NCI-H510A treated with DMSO at 0.1 percent for 48 hours (cell line): ENCODE measurements at regions not wholly inside any gene's neighbourhood (a gene's known extent, or its start where the extent isn't known, plus 50 kb on each side); places are given as distances from the start of the nearest gene placed in this dataset.
"Not testable (repeated sequence)": the region's sequence is repeated elsewhere in the genome, so short reads cannot be mapped to it uniquely, and the experiment has no call there.

Experiments
- DNase-seq: peaks from one replicate; lab custom pipeline; 2025; lab: John Stamatoyannopoulos, UW

- no peak for DNase-seq
Observed at GRCh38 chr6:79392094-79392493, 145.1 kb downstream of the LCA5 start.

- no peak for DNase-seq
Observed at GRCh38 chr6:79391480-79391879, 145.8 kb downstream of the LCA5 start.

GRCh38 chr6:79385893-79386292, 151.3 kb downstream of the LCA5 start:
- peak; percentile 29 for DNase-seq

DNA sequence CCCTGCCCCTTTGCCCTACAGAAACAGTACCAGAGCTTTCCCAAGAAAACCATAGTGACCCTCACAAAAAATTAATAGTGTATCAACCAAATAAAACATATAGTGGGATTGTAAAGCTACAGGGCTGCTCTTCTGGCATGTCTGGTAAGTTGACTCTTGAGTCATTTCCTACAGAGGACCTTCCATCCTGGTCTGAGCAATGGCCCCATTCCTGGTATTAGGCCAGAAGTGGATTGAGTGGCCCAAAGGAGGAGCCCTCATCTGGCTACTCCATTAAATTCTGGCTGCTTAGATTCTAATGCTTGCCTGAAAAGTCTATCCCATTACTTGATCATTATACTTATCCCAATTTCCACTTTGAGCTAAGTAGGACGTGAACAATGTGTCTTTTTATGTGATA, 150.9 kb upstream of the HMGN3 start:
- DNase-seq: no peak

DNA sequence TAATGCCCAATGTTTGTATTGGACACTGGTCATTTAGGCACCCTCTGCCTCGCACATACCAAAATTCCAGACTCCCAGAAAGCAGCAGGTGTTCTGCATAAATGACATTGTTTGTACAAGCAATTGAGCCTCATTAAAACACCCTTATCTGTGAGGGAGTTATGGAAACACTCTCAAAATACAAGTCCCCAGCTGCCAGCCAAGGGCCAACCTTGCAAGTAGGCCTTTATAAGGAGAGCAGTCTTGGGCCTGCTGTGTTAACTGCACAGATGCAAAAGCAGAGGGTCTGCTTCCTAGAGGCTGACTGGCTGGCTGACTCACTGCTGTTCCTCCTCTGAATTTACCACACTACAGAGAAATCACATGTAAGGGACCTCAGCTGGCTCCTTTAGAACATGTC, 150.4 kb upstream of the HMGN3 start:
- peak; percentile 94 for DNase-seq

DNA sequence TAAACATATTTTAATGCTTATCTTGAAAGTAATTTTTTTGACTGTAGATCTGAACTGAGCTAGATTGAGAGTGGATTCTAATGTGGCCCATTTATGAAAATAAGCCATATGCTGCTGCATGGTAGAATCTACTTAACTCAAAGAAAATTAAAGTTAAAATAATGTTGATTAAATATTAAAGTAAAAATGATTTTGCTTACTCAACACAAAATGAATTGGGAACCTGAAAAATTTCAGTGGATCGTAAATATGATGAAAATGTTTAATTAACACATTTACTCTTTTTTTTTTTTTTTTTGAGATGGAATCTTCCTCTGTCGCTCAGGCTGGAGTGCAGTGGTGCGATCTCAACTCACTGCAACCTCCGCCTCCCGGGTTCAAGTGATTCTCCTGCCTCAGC, 144.5 kb upstream of the HMGN3 start:
- DNase-seq: no peak

DNA sequence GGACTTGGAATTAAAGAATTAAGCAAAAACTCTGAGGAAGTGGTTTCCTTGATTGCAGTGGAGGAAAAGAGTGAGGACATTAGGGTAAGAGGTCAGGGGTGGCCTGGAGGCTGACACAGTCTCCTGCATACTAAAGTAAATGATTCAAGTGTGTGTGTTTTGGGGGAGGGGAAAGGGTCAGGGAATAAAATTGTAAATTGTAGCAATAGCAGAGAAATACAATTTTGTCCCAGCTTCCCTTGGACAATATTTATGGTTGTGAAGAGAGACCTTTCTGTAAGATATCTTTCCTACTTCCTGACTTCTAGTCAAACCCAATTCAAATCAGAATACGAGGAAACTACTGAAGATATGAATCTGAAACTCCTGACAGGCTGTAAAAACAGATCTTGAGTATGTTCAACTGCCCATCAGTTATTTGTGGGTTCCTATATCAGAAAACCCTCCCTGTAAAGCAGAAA, 143.4 kb upstream of the HMGN3 start:
- peak; percentile 4 for DNase-seq

GRCh38 chr6:79377047-79377446, 142.6 kb upstream of the HMGN3 start:
- no peak for DNase-seq

DNA sequence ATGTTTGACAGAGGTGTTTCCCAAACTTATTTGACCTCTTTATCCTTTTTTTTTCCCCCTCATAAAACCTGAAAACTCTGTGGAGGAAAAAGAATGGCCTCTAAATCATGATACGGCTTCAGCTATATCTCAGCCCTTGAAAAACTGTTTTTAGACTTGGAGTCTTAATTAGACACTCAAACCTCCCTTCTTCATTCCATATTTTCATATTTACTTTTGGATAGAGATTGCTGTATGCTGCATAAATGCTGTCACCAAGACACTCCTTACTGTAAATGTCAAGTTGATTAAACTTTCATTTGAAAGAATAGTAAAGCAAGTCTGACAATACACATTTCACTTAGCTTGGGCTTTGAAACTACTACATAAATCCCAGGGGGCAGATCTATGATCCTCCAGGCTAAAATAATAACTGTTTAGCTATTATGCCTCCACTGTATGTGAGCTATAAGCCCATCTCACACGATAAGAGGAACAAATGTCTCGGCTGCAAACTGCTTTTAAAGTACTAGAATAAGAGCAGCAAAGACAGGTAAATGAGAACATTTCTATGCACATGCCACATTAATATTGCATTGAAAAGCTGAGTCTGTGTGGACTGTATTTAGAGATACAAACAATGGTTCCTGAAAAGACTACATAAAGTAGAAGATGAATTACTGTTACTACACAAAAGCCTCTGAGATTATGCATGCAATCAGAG, 141.3 kb upstream of the HMGN3 start:
- no peak for DNase-seq

GRCh38 chr6:79374308-79374707, 139.8 kb upstream of the HMGN3 start:
- DNase-seq: no peak

GRCh38 chr6:79373880-79374279, 139.4 kb upstream of the HMGN3 start:
- DNase-seq: peak; percentile 19

- DNase-seq: peak; percentile 66
Observed at GRCh38 chr6:79373246-79373645, 138.8 kb upstream of the HMGN3 start.

DNA sequence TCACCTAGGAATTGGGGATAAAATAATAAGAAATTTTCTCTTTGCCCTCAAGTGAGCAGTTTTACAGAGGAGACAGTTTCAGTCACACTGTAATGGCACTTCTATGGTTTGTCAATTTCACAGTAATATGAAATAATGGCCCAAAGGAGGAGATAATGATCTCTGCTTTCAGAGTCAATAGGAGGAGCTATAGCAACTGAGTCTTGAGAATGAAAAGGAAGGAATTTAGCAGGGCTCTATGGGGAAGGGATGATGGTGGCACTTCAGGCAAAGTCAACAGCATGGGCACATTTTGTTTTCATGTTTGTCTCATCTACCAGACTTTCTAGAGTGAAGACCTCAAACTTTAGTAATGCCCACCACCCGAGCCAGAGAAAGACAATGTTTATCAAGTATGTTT, 138.3 kb upstream of the HMGN3 start:
- peak; percentile 17 for DNase-seq

GRCh38 chr6:79369026-79369425, 134.5 kb upstream of the HMGN3 start:
- DNase-seq: no peak

DNA sequence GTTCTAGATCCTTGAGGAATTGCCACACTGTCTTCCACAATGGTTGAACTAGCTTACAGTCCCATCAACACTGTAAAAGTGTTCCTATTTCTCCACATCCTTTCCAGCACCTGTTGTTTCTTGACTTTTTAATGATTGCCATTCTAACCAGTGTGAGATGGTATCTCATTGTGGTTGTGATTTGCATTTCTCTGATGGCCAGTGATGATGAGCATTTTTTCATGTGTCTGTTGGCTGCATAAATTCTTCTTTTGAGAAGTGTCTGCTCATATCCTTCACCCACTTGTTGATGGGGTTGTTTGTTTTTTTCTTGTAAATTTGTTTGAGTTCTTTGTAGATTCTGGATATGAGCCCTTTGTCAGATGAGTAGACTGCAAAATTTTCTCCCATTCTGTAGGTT, 129.0 kb upstream of the HMGN3 start:
- not testable (repeated sequence) for DNase-seq

DNA sequence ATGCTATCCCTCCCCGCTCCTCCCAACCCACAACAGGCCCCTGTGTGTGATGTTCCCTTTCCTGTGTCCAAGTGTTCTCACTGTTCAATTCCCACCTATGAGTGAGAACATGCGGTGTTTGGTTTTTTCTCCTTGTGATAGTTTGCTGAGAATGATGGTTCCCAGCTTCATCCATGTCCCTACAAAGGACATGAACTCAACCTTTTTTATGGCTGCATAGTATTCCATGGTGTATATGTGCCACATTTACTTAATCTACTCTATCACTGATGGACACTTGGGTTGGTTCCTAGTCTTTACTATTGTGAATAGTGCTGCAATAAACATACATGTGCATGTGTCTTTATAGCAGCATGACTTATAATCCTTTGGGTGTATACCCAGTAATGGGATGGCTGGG, 126.6 kb upstream of the HMGN3 start:
- not testable (repeated sequence) for DNase-seq

- DNase-seq: no peak
Observed at GRCh38 chr6:79353226-79353625, 118.7 kb upstream of the HMGN3 start.

GRCh38 chr6:79338493-79338892, 104.0 kb upstream of the HMGN3 start:
- DNase-seq: no peak

- no peak for DNase-seq
Observed at GRCh38 chr6:79335133-79335674, 100.7 kb upstream of the HMGN3 start.

DNA sequence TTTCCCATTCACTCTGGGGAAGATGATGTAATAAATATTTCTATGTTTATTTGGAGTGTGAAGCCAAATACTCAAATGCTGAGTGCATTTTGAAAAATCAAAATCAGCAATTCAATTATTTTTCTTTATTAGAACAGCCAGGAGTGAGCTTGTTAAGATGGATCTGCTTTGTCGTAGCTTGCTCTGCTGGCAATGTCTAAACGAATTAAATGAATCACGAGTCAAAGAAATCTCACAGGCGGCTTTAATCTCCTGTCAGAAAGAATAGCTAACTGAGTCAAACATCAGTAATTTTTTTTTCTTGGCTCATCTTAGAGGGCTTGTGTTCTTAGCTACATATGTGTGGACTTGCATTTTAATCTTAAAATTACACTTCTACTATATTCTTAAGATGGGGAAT, 100.2 kb upstream of the HMGN3 start:
- no peak for DNase-seq

GRCh38 chr6:79330704-79331103, 96.2 kb upstream of the HMGN3 start:
- no peak for DNase-seq

DNA sequence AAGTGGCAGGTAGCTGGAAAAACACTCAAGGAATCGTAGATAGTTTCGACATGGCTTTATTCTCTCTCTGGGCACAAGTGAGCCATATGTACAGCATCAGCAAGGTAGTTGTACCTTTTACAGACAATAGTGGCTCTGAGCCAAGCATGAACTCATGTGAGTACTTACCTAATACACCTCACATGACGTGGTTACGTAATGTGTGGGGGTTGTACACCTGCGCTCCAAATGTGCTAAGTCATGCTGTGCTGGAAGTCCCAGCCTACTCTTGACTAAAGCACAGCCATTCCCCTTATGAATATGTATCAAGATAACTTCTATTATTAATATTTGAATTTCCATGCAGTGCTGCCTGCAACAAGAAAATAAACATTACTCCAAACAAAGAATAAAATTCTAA, 78.8 kb upstream of the HMGN3 start:
- DNase-seq: peak; percentile 91

GRCh38 chr6:79307321-79308036, 73.0 kb upstream of the HMGN3 start:
- peak; percentile 12 for DNase-seq
